ENCODE measurements at regions not wholly inside any gene's neighbourhood (a gene's known extent, or its start where the extent isn't known, plus 50 kb on each side); places are given as distances from the start of the nearest gene placed in this dataset.

- no peaks in the 10 kb centered on the region for H3K4me1 ChIP-seq (ENCODE audit: control insufficient read depth, insufficient read depth, low read length)
- DNase-seq (ENCODE audit: low read depth, low spot score), result no peak
- WGBS (ENCODE audit: insufficient coverage, insufficient read length), result no CpG with 5 or more reads among the region's 1 CpG
Observed at GRCh38 chr2:100761365-100761764, 58.6 kb upstream of the NPAS2 start.

GRCh38 chr2:100764430-100764829 lies 55.5 kb upstream of the NPAS2 start:
- Histone ChIP-seq H3K36me3 (ENCODE audit: control insufficient read depth, insufficient read depth, low read length) (no peaks in the 10 kb centered on the region), H3K9me3 (ENCODE audit: control insufficient read depth, insufficient read depth, low read length) (no peaks in the 10 kb centered on the region), H3K4me3 (ENCODE audit: low read length) (no peak overlapping the region), H3K4me1 (ENCODE audit: control insufficient read depth, insufficient read depth, low read length) (no peaks in the 10 kb centered on the region), H3K27me3 (ENCODE audit: control insufficient read depth, insufficient read depth, low read length) (no peaks in the 10 kb centered on the region), H3K27ac (ENCODE audit: low read length) (no peak overlapping the region)
- no peak for DNase-seq (ENCODE audit: low read depth, low spot score)
- WGBS (ENCODE audit: insufficient coverage, insufficient read length), result no CpG with 5 or more reads among the region's 2 CpGs

More at GRCh38 chr2:100761365-100761764, 58.6 kb upstream of the NPAS2 start:
- H3K4me3 ChIP-seq (ENCODE audit: low read length), result no peak overlapping the region
- H3K36me3 ChIP-seq (ENCODE audit: control insufficient read depth, insufficient read depth, low read length), result no peaks in the 10 kb centered on the region
- no peak overlapping the region for H3K27ac ChIP-seq (ENCODE audit: low read length)
- H3K9me3 ChIP-seq (ENCODE audit: control insufficient read depth, insufficient read depth, low read length), result no peaks in the 10 kb centered on the region
- no peaks in the 10 kb centered on the region for H3K27me3 ChIP-seq (ENCODE audit: control insufficient read depth, insufficient read depth, low read length)

GRCh38 chr2:100765481-100765880 lies 54.5 kb upstream of the NPAS2 start:
- Histone ChIP-seq H3K4me3 (ENCODE audit: low read length) (no peak overlapping the region), H3K9me3 (ENCODE audit: control insufficient read depth, insufficient read depth, low read length) (no peaks in the 10 kb centered on the region), H3K4me1 (ENCODE audit: control insufficient read depth, insufficient read depth, low read length) (no peaks in the 10 kb centered on the region), H3K27me3 (ENCODE audit: control insufficient read depth, insufficient read depth, low read length) (no peaks in the 10 kb centered on the region), H3K27ac (ENCODE audit: low read length) (no peak overlapping the region), H3K36me3 (ENCODE audit: control insufficient read depth, insufficient read depth, low read length) (no peaks in the 10 kb centered on the region)
- WGBS (ENCODE audit: insufficient coverage, insufficient read length), result no CpG with 5 or more reads among the region's 4 CpGs
- DNase-seq (ENCODE audit: low read depth, low spot score), result no peak

- Histone ChIP-seq H3K27me3 (ENCODE audit: control insufficient read depth, insufficient read depth, low read length) (no peaks in the 10 kb centered on the region), H3K27ac (ENCODE audit: low read length) (no peak overlapping the region), H3K9me3 (ENCODE audit: control insufficient read depth, insufficient read depth, low read length) (no peaks in the 10 kb centered on the region), H3K4me3 (ENCODE audit: low read length) (no peak overlapping the region), H3K36me3 (ENCODE audit: control insufficient read depth, insufficient read depth, low read length) (no peaks in the 10 kb centered on the region), H3K4me1 (ENCODE audit: control insufficient read depth, insufficient read depth, low read length) (no peaks in the 10 kb centered on the region)
- no peak for DNase-seq (ENCODE audit: low read depth, low spot score)
- WGBS (ENCODE audit: insufficient coverage, insufficient read length), result no CpG with 5 or more reads among the region's 6 CpGs
Observed at GRCh38 chr2:100766256-100766655, 53.7 kb upstream of the NPAS2 start.

GRCh38 chr2:100766806-100767205 lies 53.1 kb upstream of the NPAS2 start:
- no CpG with 5 or more reads among the region's 3 CpGs for WGBS (ENCODE audit: insufficient coverage, insufficient read length)
- H3K27me3 ChIP-seq (ENCODE audit: control insufficient read depth, insufficient read depth, low read length), result no peaks in the 10 kb centered on the region
- no peak overlapping the region for H3K27ac ChIP-seq (ENCODE audit: low read length)
- no peak overlapping the region for H3K4me3 ChIP-seq (ENCODE audit: low read length)
- H3K9me3 ChIP-seq (ENCODE audit: control insufficient read depth, insufficient read depth, low read length), result no peaks in the 10 kb centered on the region
- DNase-seq (ENCODE audit: low read depth, low spot score), result no peak
- H3K4me1 ChIP-seq (ENCODE audit: control insufficient read depth, insufficient read depth, low read length), result no peaks in the 10 kb centered on the region
- H3K36me3 ChIP-seq (ENCODE audit: control insufficient read depth, insufficient read depth, low read length), result no peaks in the 10 kb centered on the region

- no peak overlapping the region for H3K27ac ChIP-seq (ENCODE audit: low read length)
- no CpG with 5 or more reads among the region's 1 CpG for WGBS (ENCODE audit: insufficient coverage, insufficient read length)
- no peak for DNase-seq (ENCODE audit: low read depth, low spot score)
- H3K4me1 ChIP-seq (ENCODE audit: control insufficient read depth, insufficient read depth, low read length), result no peaks in the 10 kb centered on the region
- H3K36me3 ChIP-seq (ENCODE audit: control insufficient read depth, insufficient read depth, low read length), result no peaks in the 10 kb centered on the region
- no peaks in the 10 kb centered on the region for H3K27me3 ChIP-seq (ENCODE audit: control insufficient read depth, insufficient read depth, low read length)
- H3K9me3 ChIP-seq (ENCODE audit: control insufficient read depth, insufficient read depth, low read length), result no peaks in the 10 kb centered on the region
- no peak overlapping the region for H3K4me3 ChIP-seq (ENCODE audit: low read length)
Observed at GRCh38 chr2:100767224-100767653, 52.7 kb upstream of the NPAS2 start.

- H3K9me3 ChIP-seq (ENCODE audit: control insufficient read depth, insufficient read depth, low read length), result no peaks in the 10 kb centered on the region
- H3K4me1 ChIP-seq (ENCODE audit: control insufficient read depth, insufficient read depth, low read length), result no peaks in the 10 kb centered on the region
- DNase-seq (ENCODE audit: low read depth, low spot score), result no peak
- no peak overlapping the region for H3K27ac ChIP-seq (ENCODE audit: low read length)
- H3K36me3 ChIP-seq (ENCODE audit: control insufficient read depth, insufficient read depth, low read length), result no peaks in the 10 kb centered on the region
- H3K27me3 ChIP-seq (ENCODE audit: control insufficient read depth, insufficient read depth, low read length), result no peaks in the 10 kb centered on the region
- H3K4me3 ChIP-seq (ENCODE audit: low read length), result no peak overlapping the region
- no CpG with 5 or more reads among the region's 7 CpGs for WGBS (ENCODE audit: insufficient coverage, insufficient read length)
Observed at GRCh38 chr2:100767810-100768806, 51.8 kb upstream of the NPAS2 start.

Data from iPS DF 6.9 (cell line).